Epidermal melanocyte (primary cell): ENCODE measurements at regions not wholly inside any gene's neighbourhood (a gene's known extent, or its start where the extent isn't known, plus 50 kb on each side); places are given as distances from the start of the nearest gene placed in this dataset.
"Not testable (repeated sequence)": the region's sequence is repeated elsewhere in the genome, so short reads cannot be mapped to it uniquely, and the experiment has no call there.

Source experiments
- DNase-seq: peaks from one replicate; pipeline ENCODE4 v3.0.0; 2011; ENCODE audit warnings: low spot score; ENCODE audit not compliant: insufficient read length

- no peak for DNase-seq
These were observed 110.6 kb downstream of the TMEM121 start for GRCh38 chr14:105636935-105637334.

- not testable (repeated sequence) for DNase-seq
These were observed 111.0 kb downstream of the TMEM121 start for GRCh38 chr14:105637345-105637744.

GRCh38 chr14:105639969-105640931 lies 113.9 kb downstream of the TMEM121 start:
- not testable (repeated sequence) for DNase-seq

- no peak for DNase-seq
These were observed 114.9 kb downstream of the TMEM121 start for GRCh38 chr14:105641075-105641937.

- DNase-seq: not testable (repeated sequence)
These were observed 115.6 kb downstream of the TMEM121 start for GRCh38 chr14:105641951-105642350.

GRCh38 chr14:105642486-105642885 lies 116.1 kb downstream of the TMEM121 start:
- not testable (repeated sequence) for DNase-seq

- not testable (repeated sequence) for DNase-seq
These were observed 117.1 kb downstream of the TMEM121 start for GRCh38 chr14:105643406-105644052.

- not testable (repeated sequence) for DNase-seq
These were observed 117.7 kb downstream of the TMEM121 start for GRCh38 chr14:105644053-105644435.

GRCh38 chr14:105644457-105644856 lies 118.1 kb downstream of the TMEM121 start:
- not testable (repeated sequence) for DNase-seq

- not testable (repeated sequence) for DNase-seq
These were observed 118.5 kb downstream of the TMEM121 start for GRCh38 chr14:105644891-105645290.

GRCh38 chr14:105645389-105645788 lies 119.0 kb downstream of the TMEM121 start:
- not testable (repeated sequence) for DNase-seq

- no peak for DNase-seq
These were observed 119.8 kb downstream of the TMEM121 start for GRCh38 chr14:105646175-105646574.

- not testable (repeated sequence) for DNase-seq
These were observed 120.4 kb downstream of the TMEM121 start for GRCh38 chr14:105646711-105647281.

GRCh38 chr14:105647426-105647783 lies 121.0 kb downstream of the TMEM121 start:
- not testable (repeated sequence) for DNase-seq

- DNase-seq: no peak
These were observed 121.6 kb downstream of the TMEM121 start for GRCh38 chr14:105647784-105648608.

- not testable (repeated sequence) for DNase-seq
These were observed 122.5 kb downstream of the TMEM121 start for GRCh38 chr14:105648609-105649535.

- DNase-seq: not testable (repeated sequence)
These were observed 125.9 kb downstream of the TMEM121 start for GRCh38 chr14:105652317-105652716.

GRCh38 chr14:105653921-105654320 lies 127.5 kb downstream of the TMEM121 start:
- not testable (repeated sequence) for DNase-seq

GRCh38 chr14:105659255-105659654 lies 132.9 kb downstream of the TMEM121 start:
- DNase-seq: not testable (repeated sequence)
